MM.1S (cell line): ENCODE measurements at regions not wholly inside any gene's neighbourhood (a gene's known extent, or its start where the extent isn't known, plus 50 kb on each side); places are given as distances from the start of the nearest gene placed in this dataset.

Experiments used
- DNase-seq: peaks from one replicate; pipeline ENCODE4 v3.0.0-alpha.2; 2015
- H2AFZ ChIP-seq: fragments of 300-600 bp; sonication (generic); 2 replicates; pipeline ENCODE4 v1.6.0; 2016; ENCODE audit warnings: antibody characterized with exemption, low read length
- H3F3A ChIP-seq: fragments of 300-600 bp; sonication (generic); 2 replicates; pipeline ENCODE4 v1.6.1; 2016; ENCODE audit warnings: mild to moderate bottlenecking, antibody characterized with exemption, low read length, moderate library complexity, mixed read lengths; ENCODE audit not compliant: insufficient read depth
- H3K27ac ChIP-seq: fragments of 300-600 bp; sonication (generic); 2 replicates; pipeline ENCODE4 v1.5.1; 2016; ENCODE audit warnings: mild to moderate bottlenecking, low read length
- H3K27me3 ChIP-seq: fragments of 300-600 bp; sonication (generic); replicated peaks from 2 replicates; pipeline ENCODE4 v1.6.0; 2016; ENCODE audit warnings: low read length; ENCODE audit not compliant: insufficient read depth
- H3K36me3 ChIP-seq: fragments of 300-600 bp; sonication (generic); replicated peaks from 2 replicates; pipeline ENCODE4 v1.6.1; 2016; ENCODE audit warnings: mild to moderate bottlenecking, low read length, mixed read lengths; ENCODE audit not compliant: insufficient read depth
- H3K4me1 ChIP-seq: fragments of 300-600 bp; sonication (generic); 2 replicates; pipeline ENCODE4 v1.6.1; 2016; ENCODE audit warnings: low read length, mixed read lengths
- H3K4me2 ChIP-seq: fragments of 300-600 bp; sonication (generic); 2 replicates; pipeline ENCODE4 v1.6.0; 2016; ENCODE audit warnings: low read depth, low read length
- H3K4me3 ChIP-seq: fragments of 300-600 bp; sonication (generic); 2 replicates; pipeline ENCODE4 v1.5.1; 2016; ENCODE audit warnings: low read length, mixed read lengths
- H3K79me2 ChIP-seq: fragments of 300-600 bp; sonication (generic); 2 replicates; pipeline ENCODE4 v1.6.1; 2016; ENCODE audit warnings: mixed run types, low read length, mixed read lengths
- H3K9ac ChIP-seq: fragments of 300-600 bp; sonication (generic); 2 replicates; pipeline ENCODE4 v1.6.1; 2016; ENCODE audit warnings: low read length, mixed read lengths
- H3K9me2 ChIP-seq: fragments of 300-600 bp; sonication (generic); replicated peaks from 2 replicates; pipeline ENCODE4 v1.6.1; 2016; ENCODE audit warnings: mild to moderate bottlenecking, low read length, mixed read lengths; ENCODE audit not compliant: insufficient read depth
- H3K9me3 ChIP-seq: fragments of 300-600 bp; sonication (generic); replicated peaks from 2 replicates; pipeline ENCODE4 v1.6.1; 2016; ENCODE audit warnings: mild to moderate bottlenecking, low read length, mixed read lengths; ENCODE audit not compliant: insufficient read depth
- H4K20me1 ChIP-seq: fragments of 300-600 bp; sonication (generic); 2 replicates; pipeline ENCODE4 v1.6.1; 2016; ENCODE audit warnings: mild to moderate bottlenecking, low read length, moderate library complexity, mixed read lengths; ENCODE audit not compliant: insufficient read depth
- EZH2 ChIP-seq: fragments of 300-600 bp; sonication (generic); optimal IDR thresholded peaks from 2 replicates; pipeline ENCODE3; 2017; ENCODE audit warnings: low read depth, mild to moderate bottlenecking, antibody characterized with exemption, low read length, mixed read lengths
- EZH2phosphoT487 ChIP-seq: fragments of 300-600 bp; sonication (generic); IDR thresholded peaks from 2 replicates; pipeline ENCODE4 v1.6.1; 2018; ENCODE audit warnings: antibody characterized with exemption, low read length
- TF ChIP-seq, protein P1 (sequence below): fragments of 300-600 bp; sonication (generic); IDR thresholded peaks from 2 replicates; pipeline ENCODE4 v1.5.1; 2016; ENCODE audit warnings: antibody characterized with exemption, low read length, mixed read lengths

- Histone ChIP-seq H3K9me2 (no peaks in the 10 kb centered on the region), H3K27ac (no peak overlapping the region), H2AFZ (no peak overlapping the region), H3K4me1 (no peaks in the 10 kb centered on the region), H3K4me2 (no peak overlapping the region), H3K27me3 (no peaks in the 10 kb centered on the region), H3K9me3 (no peaks in the 10 kb centered on the region), H3K36me3 (no peaks in the 10 kb centered on the region), H3K4me3 (no peak overlapping the region), H3K79me2 (no peaks in the 10 kb centered on the region), H4K20me1 (no peaks in the 10 kb centered on the region), H3F3A (no peaks in the 10 kb centered on the region), H3K9ac (no peak overlapping the region)
- TF ChIP-seq EZH2: no peak
- TF ChIP-seq EZH2phosphoT487: no peak
- TF ChIP-seq, protein P1, sequence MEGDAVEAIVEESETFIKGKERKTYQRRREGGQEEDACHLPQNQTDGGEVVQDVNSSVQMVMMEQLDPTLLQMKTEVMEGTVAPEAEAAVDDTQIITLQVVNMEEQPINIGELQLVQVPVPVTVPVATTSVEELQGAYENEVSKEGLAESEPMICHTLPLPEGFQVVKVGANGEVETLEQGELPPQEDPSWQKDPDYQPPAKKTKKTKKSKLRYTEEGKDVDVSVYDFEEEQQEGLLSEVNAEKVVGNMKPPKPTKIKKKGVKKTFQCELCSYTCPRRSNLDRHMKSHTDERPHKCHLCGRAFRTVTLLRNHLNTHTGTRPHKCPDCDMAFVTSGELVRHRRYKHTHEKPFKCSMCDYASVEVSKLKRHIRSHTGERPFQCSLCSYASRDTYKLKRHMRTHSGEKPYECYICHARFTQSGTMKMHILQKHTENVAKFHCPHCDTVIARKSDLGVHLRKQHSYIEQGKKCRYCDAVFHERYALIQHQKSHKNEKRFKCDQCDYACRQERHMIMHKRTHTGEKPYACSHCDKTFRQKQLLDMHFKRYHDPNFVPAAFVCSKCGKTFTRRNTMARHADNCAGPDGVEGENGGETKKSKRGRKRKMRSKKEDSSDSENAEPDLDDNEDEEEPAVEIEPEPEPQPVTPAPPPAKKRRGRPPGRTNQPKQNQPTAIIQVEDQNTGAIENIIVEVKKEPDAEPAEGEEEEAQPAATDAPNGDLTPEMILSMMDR: no peak
- no peak for DNase-seq
Observed at GRCh38 chr3:180534828-180535227, 67.1 kb upstream of the TTC14 start.

- Histone ChIP-seq H3K9me3 (no peaks in the 10 kb centered on the region), H3K4me1 (no peaks in the 10 kb centered on the region), H3F3A (no peaks in the 10 kb centered on the region), H3K27me3 (no peaks in the 10 kb centered on the region), H4K20me1 (no peaks in the 10 kb centered on the region), H2AFZ (no peak overlapping the region), H3K9ac (no peak overlapping the region), H3K9me2 (no peaks in the 10 kb centered on the region), H3K27ac (no peak overlapping the region), H3K4me3 (no peak overlapping the region), H3K79me2 (no peaks in the 10 kb centered on the region), H3K4me2 (no peak overlapping the region), H3K36me3 (no peaks in the 10 kb centered on the region)
- no peak for DNase-seq
- no peak for TF ChIP-seq EZH2
- TF ChIP-seq EZH2phosphoT487: no peak
- TF ChIP-seq, protein P1: no peak
Observed at GRCh38 chr3:180538493-180538892, 63.5 kb upstream of the TTC14 start.

DNA sequence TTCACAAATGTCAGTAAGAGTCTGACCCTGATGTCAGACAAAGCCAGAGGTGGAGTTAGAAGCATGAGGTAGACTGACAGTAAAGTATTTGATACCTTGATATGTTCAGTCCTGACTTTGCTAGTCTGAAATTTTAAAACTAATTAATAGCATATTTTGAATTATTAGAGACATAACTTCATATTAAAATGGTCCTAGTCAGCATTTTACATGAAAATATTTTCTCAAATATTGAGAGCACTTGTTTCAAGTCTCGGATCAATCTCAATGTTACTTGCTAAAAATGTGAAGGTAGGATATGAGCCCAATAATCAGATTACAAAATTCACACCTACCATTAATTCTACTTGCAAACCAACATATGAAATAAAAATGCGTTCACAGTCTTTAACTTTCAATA, 58.1 kb upstream of the TTC14 start:
- Histone ChIP-seq H3K9me3 (no peaks in the 10 kb centered on the region), H4K20me1 (no peaks in the 10 kb centered on the region), H3K27ac (no peak overlapping the region), H3K79me2 (no peaks in the 10 kb centered on the region), H3K36me3 (no peaks in the 10 kb centered on the region), H2AFZ (no peak overlapping the region), H3K4me2 (no peak overlapping the region), H3K27me3 (no peaks in the 10 kb centered on the region), H3K4me1 (no peaks in the 10 kb centered on the region), H3K9me2 (no peaks in the 10 kb centered on the region), H3K4me3 (no peak overlapping the region), H3K9ac (no peak overlapping the region), H3F3A (no peaks in the 10 kb centered on the region)
- no peak for DNase-seq
- TF ChIP-seq EZH2phosphoT487 (no peak), EZH2 (no peak)
- TF ChIP-seq, protein P1: no peak
